ENCODE measurements at regions not wholly inside any gene's neighbourhood (a gene's known extent, or its start where the extent isn't known, plus 50 kb on each side); places are given as distances from the start of the nearest gene placed in this dataset.

GRCh38 chr7:57789130-57789529 lies 339.2 kb downstream of the ZNF716 start:
- TF ChIP-seq CTCF (IDR thresholded peaks at IDR 0.05) = no peak
- WGBS (ENCODE audit: insufficient coverage) = 93% methylated on average over 8 of the region's 10 CpGs
- H3K27me3 Mint-ChIP-seq (ENCODE audit: low read depth in 3 of 3) = no peaks in the 10 kb centered on the region

DNA sequence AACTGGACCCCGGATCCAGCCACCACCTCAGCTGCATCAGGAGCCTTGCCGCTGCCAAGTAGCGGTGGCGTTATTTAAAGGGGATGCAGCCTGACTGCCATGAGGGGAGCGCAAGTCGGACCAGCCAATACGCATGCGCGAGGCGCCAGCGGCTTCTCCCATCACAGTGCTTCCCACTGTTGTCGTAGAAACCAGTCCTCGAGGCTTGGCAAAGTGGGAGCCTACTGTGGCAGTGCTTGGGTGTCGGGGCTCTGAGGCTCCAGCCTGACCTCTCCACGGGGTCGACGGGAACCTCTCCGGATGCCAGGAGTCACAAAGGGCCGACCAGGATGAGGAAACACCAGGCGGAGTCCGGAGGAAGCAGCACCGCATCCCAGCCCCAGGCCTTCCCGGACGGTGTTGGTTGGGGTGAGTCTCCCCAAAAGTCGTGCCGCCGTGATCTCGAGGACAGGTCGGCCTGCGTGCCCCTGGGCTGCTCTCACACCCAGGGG lies 369.6 kb downstream of the ZNF716 start:
- 91% methylated on average over 30 of the region's 30 CpGs for WGBS (ENCODE audit: insufficient coverage)
- Histone ChIP-seq H3K27ac (ENCODE audit: low read depth in 1 of 2, low read length in 2 of 2) (no peak overlapping the region), H3K4me3 (replicated peaks in 1 of 3; ENCODE audit: low read depth in 2 of 3, low read length in 3 of 3) (no peak overlapping the region), H3K79me2 (ENCODE audit: insufficient read depth, low read length) (no peaks in the 10 kb centered on the region), H3K9ac (ENCODE audit: insufficient read depth, low read length, poor library complexity, severe bottlenecking) (no peak overlapping the region), H3K9me3 (replicated peaks in 1 of 2; ENCODE audit: control insufficient read depth in 1 of 2, insufficient read depth in 1 of 2, low read length in 2 of 2) (peaks cover 57 to 78% of the 10 kb centered on the region in 2 donors), H3K4me2 (replicated peaks; ENCODE audit: extremely low read depth, low read length, poor library complexity, severe bottlenecking) (no peak overlapping the region), H3K36me3 (replicated peaks in 1 of 2; ENCODE audit: control insufficient read depth in 1 of 2, insufficient read depth in 2 of 2, low read length in 2 of 2) (no peaks in the 10 kb centered on the region), H4K20me1 (ENCODE audit: insufficient read depth, low read length) (no peaks in the 10 kb centered on the region), H3K4me1 (ENCODE audit: control insufficient read depth in 1 of 2, insufficient read depth in 2 of 2, low read length in 2 of 2) (no peaks in the 10 kb centered on the region), H2AFZ (ENCODE audit: insufficient read depth, low read depth, low read length, poor library complexity, severe bottlenecking) (no peak overlapping the region), H3K27me3 (ENCODE audit: control insufficient read depth in 2 of 2, insufficient read depth in 2 of 2, low read length in 2 of 2) (no peaks in the 10 kb centered on the region)
- Mint-ChIP-seq H3K4me1 (no peaks in the 10 kb centered on the region), H3K9me3 (peaks cover 24 to 79% (median 63%) of the 10 kb centered on the region in 7 donors), H3K27ac (no peak overlapping the region), H3K36me3 (no peaks in the 10 kb centered on the region), H3K4me3 (no peak overlapping the region), H3K27me3 (ENCODE audit: low read depth in 3 of 3) (peaks cover 0 to 1% (median 1%) of the 10 kb centered on the region in 3 donors)
- intact Hi-C loops (cut with micrococcal nuclease) = no loop called here
- no peak for DNase-seq
- TF ChIP-seq CTCF (IDR thresholded peaks at IDR 0.05) = no peak

More at GRCh38 chr7:57789130-57789529, 339.2 kb downstream of the ZNF716 start:
- Mint-ChIP-seq H3K4me3 (no peak overlapping the region), H3K27ac (peak overlapping the region in 1 of 7 donors; percentile 33), H3K4me1 (no peaks in the 10 kb centered on the region), H3K36me3 (no peaks in the 10 kb centered on the region), H3K9me3 (peaks cover 12 to 43% (median 33%) of the 10 kb centered on the region in 7 donors)
- no peaks in the 10 kb centered on the region for H4K20me1 ChIP-seq (ENCODE audit: insufficient read depth, low read length)
- no peak overlapping the region for H2AFZ ChIP-seq (ENCODE audit: insufficient read depth, low read depth, low read length, poor library complexity, severe bottlenecking)
- H3K36me3 ChIP-seq (replicated peaks in 1 of 2; ENCODE audit: control insufficient read depth in 1 of 2, insufficient read depth in 2 of 2, low read length in 2 of 2) = no peaks in the 10 kb centered on the region
- DNase-seq = no peak
- H3K9me3 ChIP-seq (replicated peaks in 1 of 2; ENCODE audit: control insufficient read depth in 1 of 2, insufficient read depth in 1 of 2, low read length in 2 of 2) = peaks cover 0 to 33% of the 10 kb centered on the region in 2 donors
- no peak overlapping the region for H3K4me3 ChIP-seq (replicated peaks in 1 of 3; ENCODE audit: low read depth in 2 of 3, low read length in 3 of 3)
- no peaks in the 10 kb centered on the region for H3K27me3 ChIP-seq (ENCODE audit: control insufficient read depth in 2 of 2, insufficient read depth in 2 of 2, low read length in 2 of 2)
- H3K27ac ChIP-seq (ENCODE audit: low read depth in 1 of 2, low read length in 2 of 2) = no peak overlapping the region
- H3K79me2 ChIP-seq (ENCODE audit: insufficient read depth, low read length) = no peaks in the 10 kb centered on the region
- H3K9ac ChIP-seq (ENCODE audit: insufficient read depth, low read length, poor library complexity, severe bottlenecking) = no peak overlapping the region
- H3K4me1 ChIP-seq (ENCODE audit: control insufficient read depth in 1 of 2, insufficient read depth in 2 of 2, low read length in 2 of 2) = no peaks in the 10 kb centered on the region
- intact Hi-C loops (cut with micrococcal nuclease) = no loop called here
- H3K4me2 ChIP-seq (replicated peaks; ENCODE audit: extremely low read depth, low read length, poor library complexity, severe bottlenecking) = no peak overlapping the region

Data from CD14-positive monocyte (primary cell).